GM12865 (cell line): ENCODE measurements at regions not wholly inside any gene's neighbourhood (a gene's known extent, or its start where the extent isn't known, plus 50 kb on each side); places are given as distances from the start of the nearest gene placed in this dataset.

Experiments
- DNase-seq: peaks from one replicate; pipeline ENCODE4 v3.0.0; 2010; ENCODE audit warnings: low read depth
- H3K4me3 ChIP-seq: 2 replicates; pipeline ENCODE4 v1.5.1; 2011; ENCODE audit warnings: mild to moderate bottlenecking, low read depth, low read length, control low read depth
- CTCF ChIP-seq: IDR thresholded peaks from 2 replicates; pipeline ENCODE4 v1.5.1; 2011; ENCODE audit warnings: low read length, control low read depth, low read depth, inconsistent platforms; ENCODE audit not compliant: insufficient read depth; ENCODE audit errors: missing control alignments

GRCh38 chr3:64295594-64295993 is 70.3 kb upstream of the PRICKLE2 start:
- H3K4me3 ChIP-seq = no peak overlapping the region
- no peak for DNase-seq
- no peak for TF ChIP-seq CTCF

DNA sequence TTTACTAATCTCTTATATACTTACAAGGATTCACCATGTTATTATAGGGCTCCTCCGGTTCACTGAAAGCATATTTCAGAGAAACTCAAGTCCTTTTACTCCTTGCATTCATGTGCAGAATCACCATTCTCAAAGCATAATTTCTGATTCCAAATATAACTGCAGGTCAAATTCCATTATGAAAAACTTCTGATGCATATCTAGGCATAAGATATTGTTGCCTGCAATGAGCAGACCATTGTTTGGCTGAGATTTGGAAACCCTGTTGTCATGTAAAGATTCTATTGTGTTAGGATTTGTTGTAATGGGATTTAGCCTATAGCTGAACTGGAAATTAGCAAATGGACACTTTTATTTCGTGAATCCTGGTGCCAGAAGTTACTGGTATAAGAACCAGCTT is 69.5 kb upstream of the PRICKLE2 start:
- H3K4me3 ChIP-seq = no peak overlapping the region
- no peak for DNase-seq
- no peak for TF ChIP-seq CTCF

- DNase-seq = no peak
- no peak overlapping the region for H3K4me3 ChIP-seq
- no peak for TF ChIP-seq CTCF
These were observed 67.9 kb upstream of the PRICKLE2 start for GRCh38 chr3:64293121-64293520.

DNA sequence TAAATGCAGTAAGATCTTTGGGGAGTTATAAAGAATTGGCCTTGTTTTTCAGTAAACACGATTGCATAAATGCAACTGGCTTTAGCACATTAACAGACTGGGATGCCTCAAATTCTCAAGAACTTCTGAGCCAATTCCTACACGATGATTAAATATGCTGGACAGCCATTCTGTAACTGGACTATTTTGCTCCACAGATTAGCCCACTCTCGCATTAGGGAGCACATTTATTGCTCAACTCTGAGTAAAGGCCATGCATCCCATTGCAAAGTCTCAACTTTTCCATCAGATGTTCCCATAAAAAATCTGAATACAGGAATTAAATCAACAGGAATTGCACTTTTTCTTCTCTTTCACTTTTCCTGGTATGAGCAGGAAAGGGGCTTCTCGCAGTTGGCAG is 66.7 kb upstream of the PRICKLE2 start:
- no peak for TF ChIP-seq CTCF
- no peak overlapping the region for H3K4me3 ChIP-seq
- no peak for DNase-seq

- DNase-seq = no peak
- H3K4me3 ChIP-seq = no peak overlapping the region
- TF ChIP-seq CTCF = no peak
These were observed 66.1 kb upstream of the PRICKLE2 start for GRCh38 chr3:64291345-64291744.

- no peak for DNase-seq
- TF ChIP-seq CTCF = no peak
- H3K4me3 ChIP-seq = no peak overlapping the region
These were observed 65.6 kb upstream of the PRICKLE2 start for GRCh38 chr3:64290864-64291263.

DNA sequence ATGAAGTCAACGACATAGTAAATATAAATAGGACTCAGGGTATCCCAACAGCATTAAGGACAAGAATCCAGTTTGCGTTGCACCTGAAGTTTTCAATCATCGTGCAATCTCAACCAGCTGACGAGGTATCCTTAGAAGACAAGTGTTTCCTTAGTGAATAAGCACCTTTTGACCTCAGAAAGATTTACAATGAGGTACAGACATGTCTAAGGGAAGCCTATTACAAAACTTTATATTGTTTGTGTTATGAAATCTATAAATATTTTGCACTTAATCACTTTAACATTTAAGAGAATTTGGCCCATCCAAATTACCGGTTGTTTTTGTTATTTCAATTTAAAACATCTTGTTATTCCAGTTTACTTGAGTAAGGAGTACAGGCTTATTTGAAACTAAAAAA is 64.9 kb upstream of the PRICKLE2 start:
- no peak for DNase-seq
- H3K4me3 ChIP-seq = no peak overlapping the region
- no peak for TF ChIP-seq CTCF
